ENCODE measurements at regions not wholly inside any gene's neighbourhood (a gene's known extent, or its start where the extent isn't known, plus 50 kb on each side); places are given as distances from the start of the nearest gene placed in this dataset.

GRCh38 chr1:239896569-239896968 is 195.1 kb upstream of the FMN2 start:
- intact Hi-C loops (cut with micrococcal nuclease; ENCODE audit: unreplicated experiment) = loop anchor here (5.0 kb wide), 1 partner anchor 1644 kb away; no protein-coding TSS in a partner anchor
- DNase-seq (ENCODE audit: low spot score) = no peak
- H3K36me3 ChIP-seq (ENCODE audit: insufficient read depth, low read length, poor library complexity, severe bottlenecking) = no peaks in the 10 kb centered on the region
- no peak for TF ChIP-seq EZH2 (IDR thresholded peaks at IDR 0.05; ENCODE audit: borderline replicate concordance, low read depth, low read length, poor library complexity, severe bottlenecking)
- no peak for TF ChIP-seq CTCF (conservative IDR thresholded peaks at IDR 0.05; ENCODE audit: low read depth, low read length)
- BruUV-seq (replicated peaks) = no TSS peak
- no peak overlapping the region for H3K27ac ChIP-seq (ENCODE audit: low read depth, low read length, poor library complexity, severe bottlenecking)
- no peak overlapping the region for H3K4me3 ChIP-seq (ENCODE audit: low read depth, low read length, poor library complexity, severe bottlenecking)
- H3K9me3 ChIP-seq (ENCODE audit: low read depth, low read length, poor library complexity, severe bottlenecking) = no peaks in the 10 kb centered on the region
- ChIA-PET CTCF (no interaction called here), POLR2A (ENCODE audit: low non-redundant PET) (no interaction called here)
- H3K27me3 ChIP-seq (replicated peaks; ENCODE audit: insufficient read depth, low read depth, low read length, poor library complexity) = no peaks in the 10 kb centered on the region
- H3K4me1 ChIP-seq (ENCODE audit: insufficient read depth, low read length, poor library complexity, severe bottlenecking) = no peaks in the 10 kb centered on the region

DNA sequence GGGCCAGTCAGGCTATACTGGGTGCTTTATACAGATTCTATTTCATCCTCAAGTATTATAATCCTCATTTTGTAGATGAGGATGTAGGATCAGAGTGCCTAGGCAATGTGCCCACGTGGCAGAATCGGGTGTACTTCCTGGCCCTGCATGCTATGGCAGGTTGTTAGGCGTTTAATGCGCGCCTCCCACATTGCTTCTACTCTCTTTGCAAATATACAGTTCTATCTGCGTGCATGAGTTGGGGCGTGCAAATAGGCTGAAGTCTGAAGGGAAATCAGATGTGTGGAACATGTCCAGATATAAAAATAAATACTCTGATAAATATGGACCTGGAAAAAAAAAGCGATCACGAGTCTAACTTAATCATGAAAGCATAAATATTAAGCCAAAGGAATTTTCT is 194.7 kb upstream of the FMN2 start:
- H3K36me3 ChIP-seq (ENCODE audit: insufficient read depth, low read length, poor library complexity, severe bottlenecking) = no peaks in the 10 kb centered on the region
- no peaks in the 10 kb centered on the region for H3K4me1 ChIP-seq (ENCODE audit: insufficient read depth, low read length, poor library complexity, severe bottlenecking)
- intact Hi-C loops (cut with micrococcal nuclease; ENCODE audit: unreplicated experiment) = loop anchor here (5.0 kb wide), 1 partner anchor 1645 kb away; no protein-coding TSS in a partner anchor
- no peak overlapping the region for H3K27ac ChIP-seq (ENCODE audit: low read depth, low read length, poor library complexity, severe bottlenecking)
- CTCF ChIA-PET = no interaction called here
- DNase-seq (ENCODE audit: low spot score) = no peak
- H3K27me3 ChIP-seq (replicated peaks; ENCODE audit: insufficient read depth, low read depth, low read length, poor library complexity) = no peaks in the 10 kb centered on the region
- BruUV-seq (replicated peaks) = no TSS peak
- TF ChIP-seq EZH2 (IDR thresholded peaks at IDR 0.05; ENCODE audit: borderline replicate concordance, low read depth, low read length, poor library complexity, severe bottlenecking) (no peak), CTCF (conservative IDR thresholded peaks at IDR 0.05; ENCODE audit: low read depth, low read length) (no peak)
- no peaks in the 10 kb centered on the region for H3K9me3 ChIP-seq (ENCODE audit: low read depth, low read length, poor library complexity, severe bottlenecking)
- H3K4me3 ChIP-seq (ENCODE audit: low read depth, low read length, poor library complexity, severe bottlenecking) = no peak overlapping the region
- POLR2A ChIA-PET (ENCODE audit: low non-redundant PET) = no interaction called here

GRCh38 chr1:239897458-239897857 is 194.2 kb upstream of the FMN2 start:
- Histone ChIP-seq H3K36me3 (ENCODE audit: insufficient read depth, low read length, poor library complexity, severe bottlenecking) (no peaks in the 10 kb centered on the region), H3K4me1 (ENCODE audit: insufficient read depth, low read length, poor library complexity, severe bottlenecking) (no peaks in the 10 kb centered on the region), H3K9me3 (ENCODE audit: low read depth, low read length, poor library complexity, severe bottlenecking) (no peaks in the 10 kb centered on the region), H3K27ac (ENCODE audit: low read depth, low read length, poor library complexity, severe bottlenecking) (no peak overlapping the region), H3K4me3 (ENCODE audit: low read depth, low read length, poor library complexity, severe bottlenecking) (no peak overlapping the region), H3K27me3 (replicated peaks; ENCODE audit: insufficient read depth, low read depth, low read length, poor library complexity) (no peaks in the 10 kb centered on the region)
- ChIA-PET POLR2A (ENCODE audit: low non-redundant PET) (no interaction called here), CTCF (interaction anchor here (0.9 kb wide), 1 partner anchor 491 kb away, joined by 4 read pairs; no protein-coding TSS in a partner anchor)
- no TSS peak for BruUV-seq (replicated peaks)
- DNase-seq (ENCODE audit: low spot score) = no peak
- TF ChIP-seq CTCF (conservative IDR thresholded peaks at IDR 0.05; ENCODE audit: low read depth, low read length) = no peak
- no peak for TF ChIP-seq EZH2 (IDR thresholded peaks at IDR 0.05; ENCODE audit: borderline replicate concordance, low read depth, low read length, poor library complexity, severe bottlenecking)
- intact Hi-C loops (cut with micrococcal nuclease; ENCODE audit: unreplicated experiment) = loop anchor here (5.0 kb wide), 1 partner anchor 1645 kb away; no protein-coding TSS in a partner anchor
